ENCODE measurements at regions not wholly inside any gene's neighbourhood (a gene's known extent, or its start where the extent isn't known, plus 50 kb on each side); places are given as distances from the start of the nearest gene placed in this dataset.

DNA sequence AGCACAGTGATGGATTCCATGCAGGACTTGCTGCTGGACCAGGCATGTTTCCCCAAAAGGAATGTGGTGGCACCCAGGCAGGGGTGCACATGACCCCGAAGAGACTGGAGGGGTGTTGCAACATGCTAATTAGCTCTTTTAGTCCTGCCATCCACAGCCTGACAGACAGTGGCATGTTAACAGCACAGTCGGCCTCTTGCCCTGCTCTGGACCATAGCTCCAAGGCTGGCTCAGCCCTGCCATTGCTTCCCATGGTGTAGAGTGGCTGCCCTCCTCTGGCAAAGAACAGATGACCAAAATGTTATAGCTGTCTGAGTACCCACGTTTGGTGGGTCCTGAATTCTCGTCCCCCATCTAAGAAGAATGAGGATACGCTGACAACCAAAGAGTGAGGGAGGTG lies 736.4 kb upstream of the PTPRD start:
- Histone ChIP-seq H3K4me1 (no peaks in the 10 kb centered on the region), H3K4me3 (no peak overlapping the region), H3K9me3 (no peaks in the 10 kb centered on the region), H3K27me3 (no peaks in the 10 kb centered on the region), H3K36me3 (ENCODE audit: low read depth, missing control alignments) (no peaks in the 10 kb centered on the region), H3K27ac (no peak overlapping the region)
- TF ChIP-seq, protein P1, sequence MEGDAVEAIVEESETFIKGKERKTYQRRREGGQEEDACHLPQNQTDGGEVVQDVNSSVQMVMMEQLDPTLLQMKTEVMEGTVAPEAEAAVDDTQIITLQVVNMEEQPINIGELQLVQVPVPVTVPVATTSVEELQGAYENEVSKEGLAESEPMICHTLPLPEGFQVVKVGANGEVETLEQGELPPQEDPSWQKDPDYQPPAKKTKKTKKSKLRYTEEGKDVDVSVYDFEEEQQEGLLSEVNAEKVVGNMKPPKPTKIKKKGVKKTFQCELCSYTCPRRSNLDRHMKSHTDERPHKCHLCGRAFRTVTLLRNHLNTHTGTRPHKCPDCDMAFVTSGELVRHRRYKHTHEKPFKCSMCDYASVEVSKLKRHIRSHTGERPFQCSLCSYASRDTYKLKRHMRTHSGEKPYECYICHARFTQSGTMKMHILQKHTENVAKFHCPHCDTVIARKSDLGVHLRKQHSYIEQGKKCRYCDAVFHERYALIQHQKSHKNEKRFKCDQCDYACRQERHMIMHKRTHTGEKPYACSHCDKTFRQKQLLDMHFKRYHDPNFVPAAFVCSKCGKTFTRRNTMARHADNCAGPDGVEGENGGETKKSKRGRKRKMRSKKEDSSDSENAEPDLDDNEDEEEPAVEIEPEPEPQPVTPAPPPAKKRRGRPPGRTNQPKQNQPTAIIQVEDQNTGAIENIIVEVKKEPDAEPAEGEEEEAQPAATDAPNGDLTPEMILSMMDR (IDR thresholded peaks at IDR 0.05) = no peak
- TF ChIP-seq POLR2A (IDR thresholded peaks at IDR 0.05) = no peak
- WGBS, 2 donors = 91 to 96% methylated on average over 4 to 5 of the region's 5 CpGs
- no peak for DNase-seq
- intact Hi-C loops (cut with DNase I; ENCODE audit: low total_unique reads) = no loop called here

DNA sequence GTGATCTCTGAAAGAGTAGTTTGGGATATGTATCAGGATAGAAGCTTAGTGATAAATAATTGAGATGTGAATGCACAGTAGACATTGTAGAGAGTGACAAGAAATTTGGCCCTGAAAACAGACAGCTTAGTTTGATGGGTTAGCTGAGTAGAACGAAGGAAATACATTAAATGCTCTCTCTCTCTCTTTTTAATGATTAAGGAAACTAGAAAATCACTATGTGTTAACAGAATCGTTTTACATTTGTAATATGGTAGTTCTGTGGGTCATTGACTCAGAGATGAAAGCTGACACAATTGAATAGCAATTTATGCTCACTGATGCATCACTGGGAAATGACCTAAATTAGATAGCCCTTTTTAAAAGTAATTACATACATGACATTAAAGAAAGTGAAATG lies 739.8 kb upstream of the PTPRD start:
- H3K9me3 ChIP-seq = no peaks in the 10 kb centered on the region
- TF ChIP-seq, protein P1 (IDR thresholded peaks at IDR 0.05) = no peak
- TF ChIP-seq POLR2A (IDR thresholded peaks at IDR 0.05) = no peak
- DNase-seq = no peak
- intact Hi-C loops (cut with DNase I; ENCODE audit: low total_unique reads) = no loop called here
- 63 to 73% methylated on average over 2 of the region's 2 CpGs for WGBS, 2 donors
- H3K4me1 ChIP-seq = no peaks in the 10 kb centered on the region
- no peak overlapping the region for H3K27ac ChIP-seq
- H3K36me3 ChIP-seq (ENCODE audit: low read depth, missing control alignments) = no peaks in the 10 kb centered on the region
- no peaks in the 10 kb centered on the region for H3K27me3 ChIP-seq
- no peak overlapping the region for H3K4me3 ChIP-seq

GRCh38 chr9:11356067-11356466 lies 743.3 kb upstream of the PTPRD start:
- TF ChIP-seq POLR2A (IDR thresholded peaks at IDR 0.05) = no peak
- TF ChIP-seq, protein P1 (IDR thresholded peaks at IDR 0.05) = no peak
- Histone ChIP-seq H3K27ac (no peak overlapping the region), H3K4me3 (no peak overlapping the region), H3K4me1 (no peaks in the 10 kb centered on the region), H3K27me3 (no peaks in the 10 kb centered on the region), H3K9me3 (no peaks in the 10 kb centered on the region), H3K36me3 (ENCODE audit: low read depth, missing control alignments) (no peaks in the 10 kb centered on the region)
- no peak for DNase-seq
- intact Hi-C loops (cut with DNase I; ENCODE audit: low total_unique reads) = no loop called here

DNA sequence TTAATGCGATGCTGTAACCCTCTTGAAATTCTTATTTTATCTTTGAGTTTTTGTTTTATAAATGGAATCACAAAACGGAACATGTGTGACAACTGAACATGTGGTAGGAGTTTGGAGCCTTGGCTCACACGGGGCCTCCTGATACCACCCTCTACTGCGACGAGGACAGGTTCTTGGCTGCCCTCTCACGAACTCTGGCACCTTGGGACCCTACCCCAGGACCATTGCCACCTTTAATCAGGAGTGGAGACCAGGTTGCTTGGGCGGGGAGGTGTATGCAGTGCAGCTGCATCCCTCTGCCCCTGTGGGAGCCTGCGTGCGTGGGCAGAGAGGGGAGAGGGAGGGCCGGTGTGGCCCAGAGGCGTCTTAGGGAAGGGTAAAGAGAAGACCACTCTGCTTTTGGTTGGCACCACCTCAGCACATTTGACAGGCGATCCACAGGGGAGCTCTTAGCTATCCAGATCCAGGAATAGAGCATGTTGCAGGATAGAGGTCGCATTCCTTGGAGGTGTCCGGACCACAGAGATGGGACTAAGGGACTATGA lies 753.9 kb upstream of the PTPRD start:
- no peak for TF ChIP-seq POLR2A (IDR thresholded peaks at IDR 0.05)
- TF ChIP-seq, protein P1 (IDR thresholded peaks at IDR 0.05) = no peak
- Histone ChIP-seq H3K4me3 (no peak overlapping the region), H3K4me1 (no peaks in the 10 kb centered on the region), H3K27ac (no peak overlapping the region), H3K36me3 (ENCODE audit: low read depth, missing control alignments) (no peaks in the 10 kb centered on the region), H3K9me3 (no peaks in the 10 kb centered on the region), H3K27me3 (no peaks in the 10 kb centered on the region)
- no peak for DNase-seq
- intact Hi-C loops (cut with DNase I; ENCODE audit: low total_unique reads) = no loop called here
- 56 to 65% methylated on average over 14 of the region's 14 CpGs for WGBS, 2 donors

DNA sequence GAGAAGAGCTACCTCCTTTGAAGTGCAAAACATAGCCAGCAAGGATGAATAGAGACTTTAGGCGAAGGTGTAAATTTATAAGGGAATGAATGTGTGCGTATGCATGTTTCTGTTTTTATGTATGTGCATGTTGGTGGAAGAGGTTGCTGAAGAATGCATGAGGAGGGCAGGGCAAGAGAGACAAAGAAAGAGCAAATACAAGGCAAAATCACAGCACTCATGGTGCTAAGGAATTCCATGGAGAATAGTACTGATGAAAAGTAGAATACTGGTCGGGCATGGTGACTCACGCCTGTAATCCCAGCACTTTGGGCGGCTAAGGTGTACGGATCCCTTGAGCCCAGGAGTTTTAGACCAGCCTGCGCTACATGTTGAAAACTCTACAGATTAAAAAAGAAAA lies 762.1 kb upstream of the PTPRD start:
- intact Hi-C loops (cut with DNase I; ENCODE audit: low total_unique reads) = no loop called here
- WGBS, 2 donors = 71 to 88% methylated on average over 7 of the region's 7 CpGs
- Histone ChIP-seq H3K27ac (no peak overlapping the region), H3K9me3 (no peaks in the 10 kb centered on the region), H3K36me3 (ENCODE audit: low read depth, missing control alignments) (no peaks in the 10 kb centered on the region), H3K27me3 (no peaks in the 10 kb centered on the region), H3K4me3 (no peak overlapping the region), H3K4me1 (no peaks in the 10 kb centered on the region)
- no peak for DNase-seq
- TF ChIP-seq POLR2A (IDR thresholded peaks at IDR 0.05) = no peak
- TF ChIP-seq, protein P1 (IDR thresholded peaks at IDR 0.05) = no peak
